Neural progenitor cell (in vitro differentiated cells): ENCODE measurements at regions not wholly inside any gene's neighbourhood (a gene's known extent, or its start where the extent isn't known, plus 50 kb on each side); places are given as distances from the start of the nearest gene placed in this dataset.

Experiments
- DNase-seq: peaks from one replicate; pipeline ENCODE4 v3.0.0-alpha.2; 2016; ENCODE audit warnings: low spot score
- H2AFZ ChIP-seq: fragments of 200-600 bp; sonication (generic); replicated peaks from 2 replicates; pipeline ENCODE4 v1.6.1; 2016; ENCODE audit warnings: antibody characterized with exemption
- H3F3A ChIP-seq: fragments of 200-600 bp; sonication (generic); 2 replicates; pipeline ENCODE4 v1.6.1; 2016; ENCODE audit warnings: antibody characterized with exemption, low read depth
- H3K27ac ChIP-seq: fragments of 200-600 bp; sonication (generic); 2 replicates; pipeline ENCODE4 v1.5.1; 2016; ENCODE audit warnings: mild to moderate bottlenecking
- H3K27me3 ChIP-seq: fragments of 200-600 bp; sonication (generic); 2 replicates; pipeline ENCODE4 v1.6.1; 2016; ENCODE audit warnings: mild to moderate bottlenecking, moderate library complexity
- H3K36me3 ChIP-seq: fragments of 200-600 bp; sonication (generic); 2 replicates; pipeline ENCODE4 v1.5.1; 2016
- H3K4me1 ChIP-seq: fragments of 200-600 bp; sonication (generic); 2 replicates; pipeline ENCODE4 v1.6.1; 2016; ENCODE audit warnings: mixed run types
- H3K4me2 ChIP-seq: fragments of 200-600 bp; sonication (generic); 2 replicates; pipeline ENCODE4 v1.6.1; 2016
- H3K4me3 ChIP-seq: fragments of 200-600 bp; sonication (generic); 2 replicates; pipeline ENCODE4 v1.5.1; 2016
- H3K79me2 ChIP-seq: fragments of 200-600 bp; sonication (generic); 2 replicates; pipeline ENCODE4 v1.6.1; 2016; ENCODE audit warnings: low read depth
- H3K9ac ChIP-seq: fragments of 200-600 bp; sonication (generic); 2 replicates; pipeline ENCODE4 v1.6.1; 2016
- H3K9me3 ChIP-seq: fragments of 200-600 bp; sonication (generic); 2 replicates; pipeline ENCODE4 v1.5.1; 2016; ENCODE audit warnings: low read depth
- H4K20me1 ChIP-seq: fragments of 200-600 bp; sonication (generic); 2 replicates; pipeline ENCODE4 v1.6.1; 2016; ENCODE audit warnings: low read depth
- H3K27ac Mint-ChIP-seq: 3 replicates; pipeline ENCODE4 v1.8.0; 2021; ENCODE audit warnings: mixed read lengths
- H3K27me3 Mint-ChIP-seq: 2 replicates; pipeline ENCODE4 v1.8.0; 2022; ENCODE audit warnings: low read depth, mild to moderate bottlenecking, inconsistent platforms, moderate library complexity, mixed read lengths; ENCODE audit not compliant: insufficient read depth
- H3K36me3 Mint-ChIP-seq: 3 replicates; pipeline ENCODE4 v1.8.0; 2021; ENCODE audit warnings: mixed read lengths
- H3K4me1 Mint-ChIP-seq: 3 replicates; pipeline ENCODE4 v1.8.0; 2021; ENCODE audit warnings: mixed read lengths
- H3K4me3 Mint-ChIP-seq: 3 replicates; pipeline ENCODE4 v1.8.0; 2021; ENCODE audit warnings: mild to moderate bottlenecking, moderate library complexity, mixed read lengths
- H3K9me3 Mint-ChIP-seq: 3 replicates; pipeline ENCODE4 v1.8.0; 2020; ENCODE audit warnings: mixed read lengths
- CTCF ChIP-seq: fragments of 200-600 bp; sonication (generic); IDR thresholded peaks from 2 replicates; pipeline ENCODE4 v1.5.1; 2017; ENCODE audit warnings: antibody characterized with exemption, mild to moderate bottlenecking
- EZH2 ChIP-seq: fragments of 200-600 bp; sonication (generic); IDR thresholded peaks from 2 replicates; pipeline ENCODE4 v1.6.1; 2017; ENCODE audit warnings: antibody characterized with exemption, mild to moderate bottlenecking, moderate library complexity
- EZH2phosphoT487 ChIP-seq: fragments of 200-600 bp; sonication (generic); IDR thresholded peaks from 2 replicates; pipeline ENCODE4 v1.6.1; 2017; ENCODE audit warnings: antibody characterized with exemption

- no peaks in the 10 kb centered on the region for H4K20me1 ChIP-seq
- H3K9ac ChIP-seq = no peak overlapping the region
- H3K4me3 ChIP-seq = no peak overlapping the region
- no peak for DNase-seq
- no peak overlapping the region for H3K4me2 ChIP-seq
- H3K79me2 ChIP-seq = no peaks in the 10 kb centered on the region
- H3K36me3 Mint-ChIP-seq = no peaks in the 10 kb centered on the region
- H3K4me1 Mint-ChIP-seq = no peaks in the 10 kb centered on the region
- H3K4me1 ChIP-seq = no peaks in the 10 kb centered on the region
- H3K27me3 ChIP-seq = no peaks in the 10 kb centered on the region
- H2AFZ ChIP-seq = no peak overlapping the region
- no peaks in the 10 kb centered on the region for H3K9me3 ChIP-seq
- H3K36me3 ChIP-seq = no peaks in the 10 kb centered on the region
- H3K9me3 Mint-ChIP-seq = no peaks in the 10 kb centered on the region
- H3K4me3 Mint-ChIP-seq = no peak overlapping the region
- TF ChIP-seq CTCF (no peak), EZH2 (no peak), EZH2phosphoT487 (no peak)
- no peak overlapping the region for H3K27ac ChIP-seq
- no peaks in the 10 kb centered on the region for H3F3A ChIP-seq
- H3K27me3 Mint-ChIP-seq = no peaks in the 10 kb centered on the region
- H3K27ac Mint-ChIP-seq = no peak overlapping the region
Measured at GRCh38 chr2:198909525-198910267, 548.0 kb downstream of the SATB2 start.

- H2AFZ ChIP-seq = no peak overlapping the region
- H3K27me3 ChIP-seq = no peaks in the 10 kb centered on the region
- H3K4me3 ChIP-seq = no peak overlapping the region
- H3K4me2 ChIP-seq = no peak overlapping the region
- no peak overlapping the region for H3K27ac Mint-ChIP-seq
- no peaks in the 10 kb centered on the region for H3F3A ChIP-seq
- TF ChIP-seq EZH2 (no peak), CTCF (no peak), EZH2phosphoT487 (no peak)
- no peaks in the 10 kb centered on the region for H3K4me1 ChIP-seq
- no peaks in the 10 kb centered on the region for H3K4me1 Mint-ChIP-seq
- no peak overlapping the region for H3K27ac ChIP-seq
- H3K36me3 ChIP-seq = no peaks in the 10 kb centered on the region
- no peaks in the 10 kb centered on the region for H3K79me2 ChIP-seq
- H3K9ac ChIP-seq = no peak overlapping the region
- no peak overlapping the region for H3K4me3 Mint-ChIP-seq
- H3K27me3 Mint-ChIP-seq = no peaks in the 10 kb centered on the region
- H3K9me3 Mint-ChIP-seq = no peaks in the 10 kb centered on the region
- no peaks in the 10 kb centered on the region for H3K36me3 Mint-ChIP-seq
- DNase-seq = no peak
- H3K9me3 ChIP-seq = no peaks in the 10 kb centered on the region
- no peaks in the 10 kb centered on the region for H4K20me1 ChIP-seq
Measured at GRCh38 chr2:198905881-198906612, 551.7 kb downstream of the SATB2 start.

GRCh38 chr2:198901894-198902293 is 555.8 kb downstream of the SATB2 start:
- Histone ChIP-seq H3K9me3 (no peaks in the 10 kb centered on the region), H3F3A (no peaks in the 10 kb centered on the region), H3K4me2 (no peak overlapping the region), H3K79me2 (no peaks in the 10 kb centered on the region), H3K27me3 (no peaks in the 10 kb centered on the region), H3K36me3 (no peaks in the 10 kb centered on the region), H4K20me1 (no peaks in the 10 kb centered on the region), H3K4me3 (no peak overlapping the region), H2AFZ (peak overlapping the region; percentile 63), H3K27ac (no peak overlapping the region), H3K4me1 (no peaks in the 10 kb centered on the region), H3K9ac (no peak overlapping the region)
- TF ChIP-seq EZH2 = no peak
- TF ChIP-seq CTCF = no peak
- no peak for TF ChIP-seq EZH2phosphoT487
- no peaks in the 10 kb centered on the region for H3K4me1 Mint-ChIP-seq
- H3K36me3 Mint-ChIP-seq = no peaks in the 10 kb centered on the region
- no peaks in the 10 kb centered on the region for H3K9me3 Mint-ChIP-seq
- DNase-seq = peak; percentile 3
- no peak overlapping the region for H3K27ac Mint-ChIP-seq
- H3K27me3 Mint-ChIP-seq = no peaks in the 10 kb centered on the region
- no peak overlapping the region for H3K4me3 Mint-ChIP-seq
